OCI-LY7 (cell line): ENCODE measurements at regions not wholly inside any gene's neighbourhood (a gene's known extent, or its start where the extent isn't known, plus 50 kb on each side); places are given as distances from the start of the nearest gene placed in this dataset.

ENCODE experiments used
- BruUV-seq: library from RNA; stranded (reverse); fragments of 400-500 nt; replicated peaks from 2 replicates; lab custom pipeline; 2021; lab: Mats Ljungman, UMichigan
- CTCF ChIA-PET: fragments of 300-600 bp; sonication (Branson Sonifier 250); formaldehyde crosslinking; loops from one replicate; lab custom pipeline; 2022; ENCODE audit warnings: antibody characterized with exemption; ENCODE audit not compliant: unreplicated experiment; lab: Charles Lee
- POLR2A ChIA-PET: fragments of 300-600 bp; sonication (Branson Sonifier 250); formaldehyde crosslinking; loops from one replicate; lab custom pipeline; 2022; ENCODE audit warnings: antibody characterized with exemption; lab: Charles Lee
- DNase-seq: peaks from one replicate; pipeline ENCODE4 v3.0.0-alpha.2; 2015; ENCODE audit warnings: low spot score
- H2AFZ ChIP-seq: fragments of 200-600 bp; sonication (generic), shearing (Covaris generic); 2 replicates; pipeline ENCODE4 v1.6.1; 2014; ENCODE audit warnings: mild to moderate bottlenecking, antibody characterized with exemption, low read length, moderate library complexity
- H3K27ac ChIP-seq: fragments of 200-600 bp; sonication (generic); 2 replicates; pipeline ENCODE4 v1.5.1; 2014; ENCODE audit warnings: mixed run types, low read depth, mild to moderate bottlenecking, moderate library complexity, low read length, inconsistent platforms; ENCODE audit not compliant: poor library complexity, severe bottlenecking
- H3K36me3 ChIP-seq: fragments of 200-600 bp; sonication (generic); 2 replicates; pipeline ENCODE4 v1.6.1; 2014; ENCODE audit warnings: mild to moderate bottlenecking, antibody characterized with exemption, low read length, moderate library complexity, mixed read lengths; ENCODE audit not compliant: insufficient read depth
- H3K4me1 ChIP-seq: fragments of 200-600 bp; sonication (generic); 2 replicates; pipeline ENCODE4 v1.5.1; 2014; ENCODE audit warnings: mild to moderate bottlenecking, low read length; ENCODE audit not compliant: insufficient read depth, poor library complexity, severe bottlenecking
- H3K4me2 ChIP-seq: fragments of 200-600 bp; sonication (generic); 2 replicates; pipeline ENCODE4 v1.6.1; 2014; ENCODE audit warnings: mild to moderate bottlenecking, low read length
- H3K4me3 ChIP-seq: fragments of 200-600 bp; sonication (generic); 2 replicates; pipeline ENCODE4 v1.5.1; 2014; ENCODE audit warnings: mild to moderate bottlenecking, low read depth, low read length; ENCODE audit not compliant: poor library complexity, severe bottlenecking
- H3K79me2 ChIP-seq: fragments of 200-600 bp; sonication (generic); 2 replicates; pipeline ENCODE4 v1.6.1; 2016; ENCODE audit warnings: low read depth, mild to moderate bottlenecking, low read length, moderate library complexity, mixed read lengths; ENCODE audit not compliant: insufficient read depth
- H3K9me2 ChIP-seq: fragments of 200-600 bp; sonication (generic); 2 replicates; pipeline ENCODE4 v1.6.1; 2016; ENCODE audit warnings: mild to moderate bottlenecking, low read length, mixed read lengths; ENCODE audit not compliant: insufficient read depth
- H3K9me3 ChIP-seq: fragments of 200-600 bp; sonication (generic); 2 replicates; pipeline ENCODE4 v1.6.1; 2014; ENCODE audit warnings: mild to moderate bottlenecking, mixed run types, low read length, mixed read lengths
- H4K20me1 ChIP-seq: fragments of 200-600 bp; sonication (generic); 2 replicates; pipeline ENCODE4 v1.6.1; 2014; ENCODE audit warnings: mild to moderate bottlenecking, antibody characterized with exemption, low read length, moderate library complexity, mixed read lengths; ENCODE audit not compliant: insufficient read depth
- EZH2phosphoT487 ChIP-seq: fragments of 200-600 bp; sonication (generic); IDR thresholded peaks from 2 replicates; pipeline ENCODE4 v1.6.1; 2018; ENCODE audit warnings: low read depth, borderline replicate concordance, mild to moderate bottlenecking, mixed run types, antibody characterized with exemption, low read length, moderate library complexity, mixed read lengths
- intact Hi-C: fragments of 100-400 bp; cut with micrococcal nuclease; formaldehyde crosslinking; loops from one replicate; pipeline ENCODE4 v1.10.0; 2022; ENCODE audit not compliant: unreplicated experiment
- TF ChIP-seq, protein P1 (sequence below): fragments of 200-600 bp; sonication (generic); conservative IDR thresholded peaks from 2 replicates; pipeline ENCODE4 v1.5.1; 2014; ENCODE audit warnings: mild to moderate bottlenecking, antibody characterized with exemption, low read length, moderate library complexity, mixed read lengths

DNA sequence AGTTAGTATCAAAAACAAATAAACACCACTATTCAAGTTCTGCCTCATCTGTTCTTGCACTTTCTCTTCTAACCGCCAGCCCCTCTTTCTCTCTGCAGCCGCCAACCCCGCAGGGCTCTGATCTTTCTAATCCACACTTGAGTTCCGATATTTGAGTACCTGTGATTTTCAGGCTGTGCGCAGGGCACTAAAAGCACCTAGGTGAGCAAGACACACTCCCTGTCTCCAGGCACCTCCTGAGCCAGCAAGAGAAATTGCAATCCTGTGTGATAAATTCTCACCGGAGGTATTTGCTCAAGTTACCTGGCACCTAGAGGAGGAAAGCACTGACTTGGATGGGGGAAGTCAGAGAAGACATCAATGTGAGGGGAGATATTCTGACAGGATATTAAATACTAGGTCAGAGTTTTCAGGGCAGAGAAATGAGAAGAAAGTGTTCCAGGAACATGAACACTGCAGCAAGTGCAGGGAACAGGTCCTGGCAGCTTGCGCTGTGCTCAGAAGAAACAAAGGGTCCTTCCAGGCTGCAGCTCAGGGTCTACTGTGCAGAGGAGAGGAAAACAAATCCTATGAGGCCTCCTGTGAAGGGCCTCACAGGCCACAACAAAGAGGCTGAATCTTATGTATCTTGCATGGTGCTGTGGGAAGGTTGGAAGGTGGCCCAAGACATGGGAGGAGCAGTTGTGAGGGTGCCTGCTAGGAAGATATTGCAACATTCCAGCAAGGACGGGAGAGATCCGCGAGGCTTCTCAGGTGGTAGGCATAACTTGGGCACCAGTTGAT, 568.7 kb upstream of the MGMT start:
- Histone ChIP-seq H3K4me3 (no peak overlapping the region), H3K9me2 (no peaks in the 10 kb centered on the region), H4K20me1 (no peaks in the 10 kb centered on the region), H2AFZ (no peak overlapping the region), H3K79me2 (no peaks in the 10 kb centered on the region), H3K9me3 (no peaks in the 10 kb centered on the region), H3K4me1 (no peaks in the 10 kb centered on the region), H3K4me2 (no peak overlapping the region), H3K27ac (no peak overlapping the region), H3K36me3 (no peaks in the 10 kb centered on the region)
- CTCF ChIA-PET = no interaction called here
- no peak for DNase-seq
- BruUV-seq = no TSS peak
- intact Hi-C loops = no loop called here
- no peak for TF ChIP-seq EZH2phosphoT487
- TF ChIP-seq, protein P1, sequence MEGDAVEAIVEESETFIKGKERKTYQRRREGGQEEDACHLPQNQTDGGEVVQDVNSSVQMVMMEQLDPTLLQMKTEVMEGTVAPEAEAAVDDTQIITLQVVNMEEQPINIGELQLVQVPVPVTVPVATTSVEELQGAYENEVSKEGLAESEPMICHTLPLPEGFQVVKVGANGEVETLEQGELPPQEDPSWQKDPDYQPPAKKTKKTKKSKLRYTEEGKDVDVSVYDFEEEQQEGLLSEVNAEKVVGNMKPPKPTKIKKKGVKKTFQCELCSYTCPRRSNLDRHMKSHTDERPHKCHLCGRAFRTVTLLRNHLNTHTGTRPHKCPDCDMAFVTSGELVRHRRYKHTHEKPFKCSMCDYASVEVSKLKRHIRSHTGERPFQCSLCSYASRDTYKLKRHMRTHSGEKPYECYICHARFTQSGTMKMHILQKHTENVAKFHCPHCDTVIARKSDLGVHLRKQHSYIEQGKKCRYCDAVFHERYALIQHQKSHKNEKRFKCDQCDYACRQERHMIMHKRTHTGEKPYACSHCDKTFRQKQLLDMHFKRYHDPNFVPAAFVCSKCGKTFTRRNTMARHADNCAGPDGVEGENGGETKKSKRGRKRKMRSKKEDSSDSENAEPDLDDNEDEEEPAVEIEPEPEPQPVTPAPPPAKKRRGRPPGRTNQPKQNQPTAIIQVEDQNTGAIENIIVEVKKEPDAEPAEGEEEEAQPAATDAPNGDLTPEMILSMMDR = no peak
- POLR2A ChIA-PET = no interaction called here

DNA sequence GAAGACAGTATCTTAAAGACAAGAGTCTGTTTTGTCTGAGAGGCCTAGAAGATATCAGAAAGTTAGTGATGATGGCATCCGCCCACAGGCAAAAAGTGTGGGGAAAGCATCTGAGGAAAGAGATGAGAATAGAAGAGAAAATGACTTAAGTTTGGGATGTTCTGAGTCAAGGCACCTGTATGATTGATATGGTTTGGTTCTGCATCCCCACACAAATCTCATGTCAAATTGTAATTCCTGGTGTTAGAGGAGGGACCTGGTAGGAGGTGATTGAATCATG, 568.2 kb upstream of the MGMT start:
- Histone ChIP-seq H3K36me3 (no peaks in the 10 kb centered on the region), H4K20me1 (no peaks in the 10 kb centered on the region), H3K9me2 (no peaks in the 10 kb centered on the region), H3K79me2 (no peaks in the 10 kb centered on the region), H3K9me3 (no peaks in the 10 kb centered on the region), H2AFZ (no peak overlapping the region), H3K4me1 (no peaks in the 10 kb centered on the region), H3K4me3 (no peak overlapping the region), H3K27ac (no peak overlapping the region), H3K4me2 (no peak overlapping the region)
- BruUV-seq = no TSS peak
- intact Hi-C loops = no loop called here
- POLR2A ChIA-PET = no interaction called here
- TF ChIP-seq, protein P1 = no peak
- TF ChIP-seq EZH2phosphoT487 = no peak
- CTCF ChIA-PET = no interaction called here
- no peak for DNase-seq

DNA sequence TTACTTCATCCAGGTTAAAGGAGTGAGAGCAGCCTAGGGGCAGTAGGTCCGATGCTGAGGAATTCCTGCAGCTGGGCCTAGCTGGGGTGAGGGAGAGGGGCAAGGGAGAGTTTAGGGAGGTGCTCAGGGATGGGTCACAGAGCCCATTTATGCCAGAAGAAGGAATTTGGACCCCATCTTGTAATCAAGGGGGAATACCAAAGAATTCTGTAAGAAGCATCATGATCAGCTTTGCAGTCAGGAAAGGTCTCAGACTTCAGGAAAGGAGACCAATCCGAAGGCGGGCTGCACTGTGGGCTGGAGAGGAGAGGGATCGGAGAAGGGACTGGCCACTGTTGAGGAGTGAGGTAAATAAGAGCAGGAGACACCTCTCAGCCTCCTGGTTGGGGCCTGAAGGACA, 566.6 kb upstream of the MGMT start:
- Histone ChIP-seq H3K36me3 (no peaks in the 10 kb centered on the region), H3K79me2 (no peaks in the 10 kb centered on the region), H3K9me2 (no peaks in the 10 kb centered on the region), H2AFZ (no peak overlapping the region), H3K9me3 (no peaks in the 10 kb centered on the region), H3K4me3 (no peak overlapping the region), H3K27ac (no peak overlapping the region), H3K4me1 (no peaks in the 10 kb centered on the region), H4K20me1 (no peaks in the 10 kb centered on the region), H3K4me2 (no peak overlapping the region)
- no peak for DNase-seq
- TF ChIP-seq, protein P1 = no peak
- TF ChIP-seq EZH2phosphoT487 = no peak
- BruUV-seq = no TSS peak
- ChIA-PET POLR2A (no interaction called here), CTCF (no interaction called here)
- intact Hi-C loops = no loop called here
